ENCODE measurements at regions not wholly inside any gene's neighbourhood (a gene's known extent, or its start where the extent isn't known, plus 50 kb on each side); places are given as distances from the start of the nearest gene placed in this dataset.

GRCh38 chr5:166716856-166717492, 1574.5 kb upstream of the WWC1 start:
- no peak for ATAC-seq
- Histone ChIP-seq H3K36me3 (no peaks in the 10 kb centered on the region), H3K4me1 (no peaks in the 10 kb centered on the region), H3K27ac (no peak overlapping the region), H3K9me3 (no peaks in the 10 kb centered on the region), H3K4me3 (no peak overlapping the region), H3K27me3 (no peaks in the 10 kb centered on the region)
- TF ChIP-seq CTCF (IDR thresholded peaks at IDR 0.05 in 4 of 5, conservative IDR thresholded peaks at IDR 0.05 in 1 of 5), result no peak
- no peak for TF ChIP-seq POLR2A (IDR thresholded peaks at IDR 0.05)
- in situ Hi-C loops (cut with MboI; ENCODE audit: low sequenced_read_pairs in 4 of 4), result no loop called here
- intact Hi-C loops (cut with DNase I; ENCODE audit: low total_unique reads), result no loop called here
- DNase-seq, result no peak

GRCh38 chr5:166719991-166720390, 1571.5 kb upstream of the WWC1 start:
- TF ChIP-seq POLR2A (IDR thresholded peaks at IDR 0.05) (no peak), CTCF (IDR thresholded peaks at IDR 0.05 in 4 of 5, conservative IDR thresholded peaks at IDR 0.05 in 1 of 5) (no peak)
- Histone ChIP-seq H3K27ac (no peak overlapping the region), H3K4me1 (no peaks in the 10 kb centered on the region), H3K36me3 (no peaks in the 10 kb centered on the region), H3K4me3 (no peak overlapping the region), H3K9me3 (no peaks in the 10 kb centered on the region), H3K27me3 (no peaks in the 10 kb centered on the region)
- intact Hi-C loops (cut with DNase I; ENCODE audit: low total_unique reads), result no loop called here
- DNase-seq, result no peak
- no peak for ATAC-seq
- in situ Hi-C loops (cut with MboI; ENCODE audit: low sequenced_read_pairs in 4 of 4), result no loop called here

- Histone ChIP-seq H3K9me3 (no peaks in the 10 kb centered on the region), H3K4me3 (no peak overlapping the region), H3K4me1 (no peaks in the 10 kb centered on the region), H3K36me3 (no peaks in the 10 kb centered on the region), H3K27ac (no peak overlapping the region), H3K27me3 (no peaks in the 10 kb centered on the region)
- ATAC-seq (no peak), DNase-seq (no peak)
- intact Hi-C loops (cut with DNase I; ENCODE audit: low total_unique reads) (no loop called here), in situ Hi-C loops (cut with MboI; ENCODE audit: low sequenced_read_pairs in 4 of 4) (no loop called here)
- TF ChIP-seq CTCF (IDR thresholded peaks at IDR 0.05 in 4 of 5, conservative IDR thresholded peaks at IDR 0.05 in 1 of 5) (no peak), POLR2A (IDR thresholded peaks at IDR 0.05) (no peak)
Observed at GRCh38 chr5:166722939-166723338, 1568.5 kb upstream of the WWC1 start.

- no peaks in the 10 kb centered on the region for H3K36me3 ChIP-seq
- no peak overlapping the region for H3K4me3 ChIP-seq
- DNase-seq (no peak), ATAC-seq (no peak)
- no peaks in the 10 kb centered on the region for H3K27me3 ChIP-seq
- no peaks in the 10 kb centered on the region for H3K4me1 ChIP-seq
- in situ Hi-C loops (cut with MboI; ENCODE audit: low sequenced_read_pairs in 4 of 4), result no loop called here
- H3K27ac ChIP-seq, result no peak overlapping the region
- TF ChIP-seq CTCF (IDR thresholded peaks at IDR 0.05 in 4 of 5, conservative IDR thresholded peaks at IDR 0.05 in 1 of 5), result no peak
- intact Hi-C loops (cut with DNase I; ENCODE audit: low total_unique reads), result no loop called here
- no peaks in the 10 kb centered on the region for H3K9me3 ChIP-seq
Observed at GRCh38 chr5:166724284-166724683, 1567.2 kb upstream of the WWC1 start.

- TF ChIP-seq POLR2A (IDR thresholded peaks at IDR 0.05), result no peak
- TF ChIP-seq CTCF (IDR thresholded peaks at IDR 0.05 in 4 of 5, conservative IDR thresholded peaks at IDR 0.05 in 1 of 5), result no peak
- no peaks in the 10 kb centered on the region for H3K36me3 ChIP-seq
- in situ Hi-C loops (cut with MboI; ENCODE audit: low sequenced_read_pairs in 4 of 4), result no loop called here
- no peak for DNase-seq
- intact Hi-C loops (cut with DNase I; ENCODE audit: low total_unique reads), result no loop called here
- no peak overlapping the region for H3K4me3 ChIP-seq
- no peaks in the 10 kb centered on the region for H3K27me3 ChIP-seq
- ATAC-seq, result no peak
- H3K9me3 ChIP-seq, result no peaks in the 10 kb centered on the region
- no peaks in the 10 kb centered on the region for H3K4me1 ChIP-seq
- no peak overlapping the region for H3K27ac ChIP-seq
Observed at GRCh38 chr5:166725593-166725992, 1565.9 kb upstream of the WWC1 start.

All from gastrocnemius medialis (tissue), 4 donors.